HEK293T (cell line): ENCODE measurements at regions not wholly inside any gene's neighbourhood (a gene's known extent, or its start where the extent isn't known, plus 50 kb on each side); places are given as distances from the start of the nearest gene placed in this dataset.

Experiments
- FOXM1 ChIP-seq: fragments of 450-650 bp; IDR thresholded peaks from 2 replicates; pipeline ENCODE4 v1.6.1; 2017; ENCODE audit warnings: mild to moderate bottlenecking, borderline replicate concordance
- SP1 ChIP-seq: fragments of 450-650 bp; IDR thresholded peaks from 2 replicates; pipeline ENCODE4 v1.6.1; 2017

- TF ChIP-seq SP1 (no peak), FOXM1 (no peak)
Measured at GRCh38 chr1:84090447-84091245, 53.4 kb upstream of the PRKACB start.
